HEK293 (cell line): ENCODE measurements at regions not wholly inside any gene's neighbourhood (a gene's known extent, or its start where the extent isn't known, plus 50 kb on each side); places are given as distances from the start of the nearest gene placed in this dataset.

Experiments
- PRDM6 ChIP-seq: fragments of 450-650 bp; formaldehyde crosslinking; IDR thresholded peaks from 2 replicates; pipeline ENCODE4 v1.5.1; 2017; ENCODE audit warnings: missing biosample characterization, missing genetic modification characterization
- TRIM28 ChIP-seq: IDR thresholded peaks from 2 replicates; pipeline ENCODE4 v1.6.1; 2011; ENCODE audit warnings: low read length, control low read depth, borderline replicate concordance
- ZBTB1 ChIP-seq: fragments of 450-650 bp; formaldehyde crosslinking; IDR thresholded peaks from 2 replicates; pipeline ENCODE4 v1.5.1; 2016; ENCODE audit warnings: missing biosample characterization, missing genetic modification characterization
- ZBTB21 ChIP-seq: fragments of 450-650 bp; formaldehyde crosslinking; IDR thresholded peaks from 2 replicates; pipeline ENCODE4 v1.5.1; 2017; ENCODE audit warnings: missing biosample characterization, missing genetic modification characterization
- ZNF140 ChIP-seq: fragments of 450-650 bp; formaldehyde crosslinking; IDR thresholded peaks from 2 replicates; pipeline ENCODE4 v1.5.1; 2016; ENCODE audit warnings: missing biosample characterization, missing genetic modification characterization
- ZNF146 ChIP-seq: fragments of 450-650 bp; formaldehyde crosslinking; IDR thresholded peaks from 2 replicates; pipeline ENCODE4 v1.5.1; 2016; ENCODE audit warnings: missing biosample characterization, missing genetic modification characterization
- ZNF175 ChIP-seq: fragments of 450-650 bp; formaldehyde crosslinking; IDR thresholded peaks from 2 replicates; pipeline ENCODE4 v1.5.1; 2016; ENCODE audit warnings: missing biosample characterization, missing genetic modification characterization
- ZNF202 ChIP-seq: fragments of 450-650 bp; formaldehyde crosslinking; IDR thresholded peaks from 2 replicates; pipeline ENCODE4 v1.5.1; 2016; ENCODE audit warnings: missing biosample characterization, missing genetic modification characterization, borderline replicate concordance
- ZNF274 ChIP-seq, 2 experiments: fragments of 200-500 bp in 1 of 2; fragments of 450-650 bp in 1 of 2; sonication (Bioruptor generic) in 1 of 2; formaldehyde crosslinking in 1 of 2; IDR thresholded peaks; 2 replicates each; pipeline versions ENCODE4 v1.5.1 to v1.6.1; 2014 to 2016; ENCODE audit warnings: borderline replicate concordance in 1 of 2, inconsistent platforms in 1 of 2, low read length in 1 of 2, missing biosample characterization in 1 of 2, missing genetic modification characterization in 1 of 2
- ZNF324 ChIP-seq: fragments of 450-650 bp; formaldehyde crosslinking; IDR thresholded peaks from 2 replicates; pipeline ENCODE4 v1.5.1; 2016; ENCODE audit warnings: missing biosample characterization, missing genetic modification characterization
- ZSCAN5A ChIP-seq: fragments of 450-650 bp; formaldehyde crosslinking; IDR thresholded peaks from 2 replicates; pipeline ENCODE4 v1.5.1; 2016; ENCODE audit warnings: missing biosample characterization, missing genetic modification characterization
- TF ChIP-seq, protein P1 (sequence below): fragments of 450-650 bp; formaldehyde crosslinking; IDR thresholded peaks from 2 replicates; pipeline ENCODE4 v1.5.1; 2016; ENCODE audit warnings: missing biosample characterization, missing genetic modification characterization
- TF ChIP-seq, protein P2 (sequence below): fragments of 450-650 bp; formaldehyde crosslinking; IDR thresholded peaks from 2 replicates; pipeline ENCODE4 v1.5.1; 2016; ENCODE audit warnings: missing biosample characterization, missing genetic modification characterization, low read depth

DNA sequence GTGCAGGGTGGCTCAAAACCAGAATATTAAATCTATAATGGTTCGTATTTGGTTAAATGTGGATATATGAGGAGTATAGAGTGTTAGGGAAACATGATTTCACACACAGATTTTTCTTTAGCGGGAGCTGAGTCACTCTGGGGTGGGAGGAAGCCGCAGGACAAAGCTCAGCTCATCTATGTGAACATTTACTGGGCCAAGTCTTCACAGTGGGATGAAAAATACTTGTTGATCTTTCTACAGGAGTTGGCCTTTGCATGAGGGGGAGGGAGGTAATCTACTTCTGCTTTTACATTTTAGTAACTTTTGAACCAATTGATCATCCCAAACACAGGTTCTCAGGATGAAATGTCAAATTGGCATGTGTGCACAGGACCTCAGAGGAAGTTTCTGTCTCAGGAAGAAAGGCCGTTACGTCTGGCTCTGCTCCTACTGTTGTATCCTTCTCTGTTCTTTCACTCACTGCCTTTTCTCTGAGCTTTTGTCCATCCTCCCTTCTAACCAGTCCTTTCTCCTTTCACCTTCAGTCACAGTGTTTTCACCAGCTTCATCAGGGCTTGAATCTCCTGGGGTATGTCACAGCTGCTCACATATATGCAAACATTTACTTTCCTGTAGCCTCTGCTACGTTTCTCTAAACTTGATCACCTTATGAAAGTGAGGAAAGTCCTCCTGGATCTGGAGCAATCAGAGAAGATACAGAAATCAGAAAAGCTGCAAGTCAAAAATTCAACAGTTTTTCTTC, 943.3 kb upstream of the FANCL start:
- TF ChIP-seq ZNF146 (tag by site-specific recombination): no peak
- TF ChIP-seq, protein P1, sequence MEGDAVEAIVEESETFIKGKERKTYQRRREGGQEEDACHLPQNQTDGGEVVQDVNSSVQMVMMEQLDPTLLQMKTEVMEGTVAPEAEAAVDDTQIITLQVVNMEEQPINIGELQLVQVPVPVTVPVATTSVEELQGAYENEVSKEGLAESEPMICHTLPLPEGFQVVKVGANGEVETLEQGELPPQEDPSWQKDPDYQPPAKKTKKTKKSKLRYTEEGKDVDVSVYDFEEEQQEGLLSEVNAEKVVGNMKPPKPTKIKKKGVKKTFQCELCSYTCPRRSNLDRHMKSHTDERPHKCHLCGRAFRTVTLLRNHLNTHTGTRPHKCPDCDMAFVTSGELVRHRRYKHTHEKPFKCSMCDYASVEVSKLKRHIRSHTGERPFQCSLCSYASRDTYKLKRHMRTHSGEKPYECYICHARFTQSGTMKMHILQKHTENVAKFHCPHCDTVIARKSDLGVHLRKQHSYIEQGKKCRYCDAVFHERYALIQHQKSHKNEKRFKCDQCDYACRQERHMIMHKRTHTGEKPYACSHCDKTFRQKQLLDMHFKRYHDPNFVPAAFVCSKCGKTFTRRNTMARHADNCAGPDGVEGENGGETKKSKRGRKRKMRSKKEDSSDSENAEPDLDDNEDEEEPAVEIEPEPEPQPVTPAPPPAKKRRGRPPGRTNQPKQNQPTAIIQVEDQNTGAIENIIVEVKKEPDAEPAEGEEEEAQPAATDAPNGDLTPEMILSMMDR: no peak
- TF ChIP-seq ZNF175 (tag by site-specific recombination): no peak
- no peak for TF ChIP-seq ZBTB21 (tag by site-specific recombination)
- no peak for TF ChIP-seq ZSCAN5A (tag by site-specific recombination)
- TF ChIP-seq ZNF324 (tag by site-specific recombination): no peak
- TF ChIP-seq ZNF140 (tag by site-specific recombination): no peak
- TF ChIP-seq ZBTB1: no peak
- no peak for TF ChIP-seq PRDM6
- no peak for TF ChIP-seq TRIM28
- TF ChIP-seq ZNF274 (IDR thresholded peaks at IDR 0.05; ENCODE audit: low read length): no peak
- no peak for TF ChIP-seq ZNF274 (tag by site-specific recombination; IDR thresholded peaks at IDR 0.05; ENCODE audit: borderline replicate concordance)
- TF ChIP-seq ZNF202: no peak
- TF ChIP-seq, protein P2, sequence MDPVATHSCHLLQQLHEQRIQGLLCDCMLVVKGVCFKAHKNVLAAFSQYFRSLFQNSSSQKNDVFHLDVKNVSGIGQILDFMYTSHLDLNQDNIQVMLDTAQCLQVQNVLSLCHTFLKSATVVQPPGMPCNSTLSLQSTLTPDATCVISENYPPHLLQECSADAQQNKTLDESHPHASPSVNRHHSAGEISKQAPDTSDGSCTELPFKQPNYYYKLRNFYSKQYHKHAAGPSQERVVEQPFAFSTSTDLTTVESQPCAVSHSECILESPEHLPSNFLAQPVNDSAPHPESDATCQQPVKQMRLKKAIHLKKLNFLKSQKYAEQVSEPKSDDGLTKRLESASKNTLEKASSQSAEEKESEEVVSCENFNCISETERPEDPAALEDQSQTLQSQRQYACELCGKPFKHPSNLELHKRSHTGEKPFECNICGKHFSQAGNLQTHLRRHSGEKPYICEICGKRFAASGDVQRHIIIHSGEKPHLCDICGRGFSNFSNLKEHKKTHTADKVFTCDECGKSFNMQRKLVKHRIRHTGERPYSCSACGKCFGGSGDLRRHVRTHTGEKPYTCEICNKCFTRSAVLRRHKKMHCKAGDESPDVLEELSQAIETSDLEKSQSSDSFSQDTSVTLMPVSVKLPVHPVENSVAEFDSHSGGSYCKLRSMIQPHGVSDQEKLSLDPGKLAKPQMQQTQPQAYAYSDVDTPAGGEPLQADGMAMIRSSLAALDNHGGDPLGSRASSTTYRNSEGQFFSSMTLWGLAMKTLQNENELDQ (tag by site-specific recombination): no peak
